Esophagus muscularis mucosa (tissue), 4 donors: ENCODE measurements at regions not wholly inside any gene's neighbourhood (a gene's known extent, or its start where the extent isn't known, plus 50 kb on each side); places are given as distances from the start of the nearest gene placed in this dataset.

Experiments
- CTCF ChIP-seq, 3 experiments: fragments of 200-600 bp in 2 of 3; fragments of 450-650 bp in 1 of 3; sonication (generic) in 2 of 3; IDR thresholded peaks; one replicate each; pipeline ENCODE4 v1.5.1; 2017 to 2019; ENCODE audit warnings: antibody characterized with exemption in 3 of 3, mild to moderate bottlenecking in 2 of 3, moderate library complexity in 1 of 3
- EP300 ChIP-seq: sonication (generic); formaldehyde crosslinking; IDR thresholded peaks from one replicate; pipeline ENCODE4 v1.6.1; 2017; ENCODE audit warnings: antibody characterized with exemption
- POLR2A ChIP-seq: fragments of 450-650 bp; IDR thresholded peaks from one replicate; pipeline ENCODE4 v1.6.1; 2017; ENCODE audit warnings: antibody characterized with exemption, moderate library complexity, mild to moderate bottlenecking, low read depth

GRCh38 chr6:137759624-137760023 is 107.4 kb upstream of the TNFAIP3 start:
- TF ChIP-seq CTCF (IDR thresholded peaks at IDR 0.05): no peak
- TF ChIP-seq EP300: no peak
- no peak for TF ChIP-seq POLR2A
